K562 (cell line): ENCODE measurements at regions not wholly inside any gene's neighbourhood (a gene's known extent, or its start where the extent isn't known, plus 50 kb on each side); places are given as distances from the start of the nearest gene placed in this dataset.
"Not testable (repeated sequence)": the region's sequence is repeated elsewhere in the genome, so short reads cannot be mapped to it uniquely, and the experiment has no call there.

ENCODE experiments used
- ATAC-seq: fragments of 200-7000 bp; cut with Tn5 transposase; 3 replicates; pipeline ENCODE4 v1.9.1; 2020; ENCODE audit warnings: moderate library complexity
- BruUV-seq: library from RNA; stranded (reverse); fragments of 400-500 nt; replicated peaks from 2 replicates; lab custom pipeline; 2021; lab: Mats Ljungman, UMichigan
- CTCF ChIA-PET: fragments of 300-600 bp; formaldehyde crosslinking; extraction: SDS; loops from one replicate; lab custom pipeline; 2021; ENCODE audit warnings: low intra/inter-chr PET ratio; lab: Yijun Ruan, JAX
- POLR2A ChIA-PET: fragments of 300-600, 350-650 bp; sonication (Branson Sonifier 250); formaldehyde crosslinking; extraction: SDS; loops from one replicate; lab custom pipeline; 2021; ENCODE audit warnings: antibody characterized with exemption, inconsistent platforms; lab: Yijun Ruan, JAX
- DNase-seq, 4 experiments: peaks; one replicate each; pipeline versions ENCODE4 v3.0.0 to v3.0.0-alpha.2; 2011 to 2018; ENCODE audit warnings: low spot score in 3 of 4, mixed read lengths in 3 of 4; ENCODE audit errors: extremely low read depth in 1 of 4
- FAIRE-seq: peaks from 2 replicates; lab custom pipeline; 2011; peaks lifted over from hg19 to GRCh38; lab: Jason Lieb, UNC
- H2AFZ ChIP-seq: 2 replicates; pipeline ENCODE4 v1.6.0; 2011; ENCODE audit warnings: low read depth, low read length, control low read depth, inconsistent platforms
- H3K27ac ChIP-seq: fragments of 200-600 bp; 3 replicates; pipeline ENCODE4 v1.8.0; 2011; ENCODE audit warnings: low read depth, mild to moderate bottlenecking, control low read depth, inconsistent platforms, low read length, moderate library complexity, mixed read lengths; ENCODE audit errors: extremely low read depth
- H3K27me3 ChIP-seq, 2 experiments: fragments of 300-600 bp in 1 of 2; 2 replicates in 1 of 2; 3 replicates in 1 of 2; pipeline versions ENCODE4 v1.6.0 to v1.8.0; 2011; ENCODE audit warnings: inconsistent platforms in 2 of 2, low read length in 2 of 2, mild to moderate bottlenecking in 1 of 2, mixed read lengths in 1 of 2, moderate library complexity in 1 of 2; ENCODE audit not compliant: control insufficient read depth in 2 of 2, insufficient read depth in 2 of 2
- H3K36me3 ChIP-seq: fragments of 300-600 bp; 3 replicates; pipeline ENCODE4 v1.8.0; 2011; ENCODE audit warnings: mild to moderate bottlenecking, low read length, inconsistent platforms; ENCODE audit not compliant: control insufficient read depth, insufficient read depth
- H3K4me1 ChIP-seq, 2 experiments: fragments of 200-600 bp in 1 of 2; replicated peaks in 1 of 2; 2 replicates in 1 of 2; 3 replicates in 1 of 2; pipeline versions ENCODE4 v1.5.1 to v1.8.0; 2011; ENCODE audit warnings: inconsistent platforms in 2 of 2, low read length in 2 of 2, mild to moderate bottlenecking in 1 of 2, mixed read lengths in 1 of 2, moderate library complexity in 1 of 2; ENCODE audit not compliant: control insufficient read depth in 2 of 2, insufficient read depth in 2 of 2
- H3K4me2 ChIP-seq: 2 replicates; pipeline ENCODE4 v1.6.1; 2011; ENCODE audit warnings: low read length, control low read depth, inconsistent platforms, mixed read lengths; ENCODE audit not compliant: insufficient read depth
- H3K4me3 ChIP-seq: fragments of 200-600 bp; sonication (generic), shearing (Covaris generic); 2 replicates; pipeline ENCODE4 v1.5.1; 2016; ENCODE audit warnings: control low read depth, inconsistent platforms
- H3K79me2 ChIP-seq: fragments of 200-600 bp; 3 replicates; pipeline ENCODE4 v1.8.0; 2011; ENCODE audit warnings: low read length, inconsistent platforms; ENCODE audit not compliant: control insufficient read depth, insufficient read depth
- H3K9ac ChIP-seq, 2 experiments: 2 replicates each; pipeline versions ENCODE4 v1.6.0 to v1.6.1; 2011; ENCODE audit warnings: low read depth in 2 of 2, low read length in 2 of 2, control low read depth in 1 of 2, inconsistent platforms in 1 of 2, mild to moderate bottlenecking in 1 of 2, mixed read lengths in 1 of 2; ENCODE audit not compliant: insufficient read depth in 1 of 2
- H3K9me1 ChIP-seq: one replicate; pipeline ENCODE4 v1.6.0; 2011; ENCODE audit warnings: inconsistent platforms, mild to moderate bottlenecking, low read length, moderate library complexity; ENCODE audit not compliant: control insufficient read depth, insufficient read depth
- H3K9me3 ChIP-seq: replicated peaks from 2 replicates; pipeline ENCODE4 v1.5.1; 2011; ENCODE audit warnings: low read depth, low read length, inconsistent platforms; ENCODE audit not compliant: control insufficient read depth, insufficient read depth
- H4K20me1 ChIP-seq: replicated peaks from 2 replicates; pipeline ENCODE4 v1.6.1; 2011; ENCODE audit warnings: low read length, inconsistent platforms, mixed read lengths; ENCODE audit not compliant: control insufficient read depth, insufficient read depth
- BMI1 ChIP-seq: fragments of 150-350 bp; IDR thresholded peaks from 2 replicates; pipeline ENCODE4 v1.6.1; 2014; ENCODE audit warnings: low read length
- MECOM ChIP-seq: fragments of 250-450 bp; sonication (Bioruptor Pico); IDR thresholded peaks from 2 replicates; pipeline ENCODE4 v1.8.0; 2022; ENCODE audit warnings: inconsistent platforms
- NR2F6 ChIP-seq: fragments of 450-650 bp; formaldehyde crosslinking; IDR thresholded peaks from 2 replicates; pipeline ENCODE4 v1.4.0; 2020; ENCODE audit warnings: mild to moderate bottlenecking
- ZFP36 ChIP-seq: fragments of 150-350 bp; IDR thresholded peaks from 2 replicates; pipeline ENCODE4 v1.6.1; 2018; ENCODE audit warnings: low read length, low read depth; ENCODE audit not compliant: partially characterized antibody
- ZKSCAN8 ChIP-seq: fragments of 200-800 bp; sonication (Bioruptor generic); IDR thresholded peaks from 2 replicates; pipeline ENCODE4 v1.6.1; 2016; ENCODE audit warnings: missing genetic modification characterization, missing compliant biosample characterization
- ZNF174 ChIP-seq: fragments of 250-450 bp; sonication (Bioruptor Pico); IDR thresholded peaks from 2 replicates; pipeline ENCODE4 v1.4.0; 2020; ENCODE audit warnings: mild to moderate bottlenecking
- ZNF766 ChIP-seq: fragments of 200-800 bp; sonication (Bioruptor generic); conservative IDR thresholded peaks from 2 replicates; pipeline ENCODE4 v1.6.1; 2016; ENCODE audit warnings: missing genetic modification characterization, missing compliant biosample characterization
- WGBS: fragments of 100-300 bp; shearing (Covaris generic); methylation state at CpG from one replicate; pipeline ENCODE4 v1.1.6; 2016; ENCODE audit warnings: low coverage, mixed read lengths; ENCODE audit not compliant: insufficient coverage; ENCODE audit errors: missing lambda C conversion rate; 5-methylcytosine and 5-hydroxymethylcytosine counted together
- in situ Hi-C: fragments of 300-500 bp; cut with MboI; formaldehyde crosslinking; loops from 4 replicates; pipeline ENCODE4 v1.15.0; 2018; ENCODE audit warnings: inconsistent platforms, mixed read lengths
- intact Hi-C: fragments of 100-400 bp; cut with micrococcal nuclease; formaldehyde crosslinking; loops from 2 replicates; pipeline ENCODE4 v1.14.2; 2022

- intact Hi-C loops, BruUV-seq, H3K9me3 ChIP-seq, H3K79me2 ChIP-seq, H2AFZ ChIP-seq, H3K4me2 ChIP-seq, H3K9ac ChIP-seq, H4K20me1 ChIP-seq, in situ Hi-C loops, POLR2A ChIA-PET, CTCF ChIA-PET, FAIRE-seq, H3K4me1 ChIP-seq, ATAC-seq, DNase-seq, H3K9me1 ChIP-seq, H3K27ac ChIP-seq, H3K4me3 ChIP-seq, H3K36me3 ChIP-seq: not testable (repeated sequence)
- WGBS: 1% methylated on average over 6 of the region's 6 CpGs
- peak; percentile 74; the same call in 1 of the 2 replicates for TF ChIP-seq ZNF766 (CRISPR knock-in tag)
- TF ChIP-seq ZFP36: peak; percentile 44
- H3K27me3 ChIP-seq: peaks cover 10 to 16% of the 10 kb centered on the region in 2 experiments; a peak in 4 of 5 replicates
Measured at GRCh38 chr21:38899985-38900384, 94.3 kb downstream of the ETS2 start.

- no peak for FAIRE-seq
- 6% methylated on average over 3 of the region's 3 CpGs for WGBS
- Histone ChIP-seq H3K27ac (no peak overlapping the region), H3K9ac (no peak overlapping the region), H3K4me3 (no peak overlapping the region), H3K9me3 (no peaks in the 10 kb centered on the region), H4K20me1 (no peaks in the 10 kb centered on the region), H3K9me1 (no peaks in the 10 kb centered on the region), H2AFZ (no peak overlapping the region), H3K4me2 (no peak overlapping the region), H3K79me2 (no peaks in the 10 kb centered on the region), H3K36me3 (no peaks in the 10 kb centered on the region), H3K27me3 (peaks cover 5 to 15% of the 10 kb centered on the region in 2 experiments; a peak in 4 of 5 replicates), H3K4me1 (no peaks in the 10 kb centered on the region)
- DNase-seq: no peak
- POLR2A ChIA-PET: no interaction called here
- intact Hi-C loops: no loop called here
- no TSS peak for BruUV-seq
- ATAC-seq: no peak
- CTCF ChIA-PET: no interaction called here
- in situ Hi-C loops: no loop called here
- TF ChIP-seq NR2F6: no peak
- TF ChIP-seq BMI1: no peak
- no peak for TF ChIP-seq ZKSCAN8 (CRISPR knock-in tag)
- TF ChIP-seq MECOM (CRISPR knock-in tag): no peak
- TF ChIP-seq ZNF174: no peak
Measured at GRCh38 chr21:38899277-38899947, 93.7 kb downstream of the ETS2 start.
